HAP-1 (cell line): ENCODE measurements at regions not wholly inside any gene's neighbourhood (a gene's known extent, or its start where the extent isn't known, plus 50 kb on each side); places are given as distances from the start of the nearest gene placed in this dataset.
A peak's percentile ranks its signal among the peaks of the same experiment; 100 is the strongest.
"Not testable (repeated sequence)": the region's sequence is repeated elsewhere in the genome, so short reads cannot be mapped to it uniquely, and the experiment has no call there.

ENCODE experiments used
- DNase-seq, 2 experiments: peaks; one replicate each; pipeline ENCODE4 v3.0.0-alpha.2; 2016 to 2020; ENCODE audit warnings: low spot score in 2 of 2
- H3K27me3 ChIP-seq: fragments of 250-450 bp; sonication (Bioruptor Pico); 2 replicates; pipeline ENCODE4 v1.5.1; 2020; ENCODE audit warnings: low read depth, mild to moderate bottlenecking, moderate library complexity
- H3K36me3 ChIP-seq: fragments of 250-450 bp; sonication (Bioruptor Pico); replicated peaks from 2 replicates; pipeline ENCODE4 v1.5.1; 2020; ENCODE audit warnings: mild to moderate bottlenecking
- H3K4me1 ChIP-seq: fragments of 250-450 bp; sonication (Bioruptor Pico); 2 replicates; pipeline ENCODE4 v1.5.1; 2020; ENCODE audit warnings: mild to moderate bottlenecking
- H3K4me3 ChIP-seq: fragments of 250-450 bp; sonication (Bioruptor Pico); 2 replicates; pipeline ENCODE4 v1.5.1; 2020; ENCODE audit warnings: mild to moderate bottlenecking, moderate library complexity
- H3K9me3 ChIP-seq: fragments of 250-450 bp; sonication (Bioruptor Pico); 2 replicates; pipeline ENCODE4 v1.5.1; 2020; ENCODE audit warnings: mild to moderate bottlenecking, moderate library complexity
- in situ Hi-C: fragments of 300-500 bp; cut with MboI; formaldehyde crosslinking; loops from 3 replicates; pipeline ENCODE4 v1.14.3; 2020; ENCODE audit warnings: low sequenced_read_pairs, inconsistent platforms, mixed read lengths

DNA sequence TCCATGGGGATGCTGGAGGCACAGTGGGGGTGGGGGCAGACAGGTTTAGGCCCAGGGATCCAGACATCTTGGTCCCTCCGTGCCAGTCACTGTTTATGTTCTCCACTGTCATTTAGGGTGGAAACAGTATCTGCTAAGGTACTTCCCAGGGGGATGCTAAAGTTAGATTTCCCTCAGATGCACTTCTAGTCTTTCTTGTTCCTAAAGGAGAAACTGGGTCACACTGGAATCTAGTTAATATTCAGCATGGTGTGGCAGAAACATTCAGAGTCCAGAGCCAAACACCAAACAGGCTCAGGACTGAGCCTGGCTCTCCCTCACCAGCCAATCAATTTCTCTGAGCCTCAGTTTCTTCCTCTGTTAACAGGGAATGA, 83.4 kb upstream of the PLET1 start:
- Histone ChIP-seq H3K27me3 (no peaks in the 10 kb centered on the region), H3K36me3 (no peaks in the 10 kb centered on the region), H3K9me3 (no peaks in the 10 kb centered on the region), H3K4me1 (no peaks in the 10 kb centered on the region), H3K4me3 (no peak overlapping the region)
- in situ Hi-C loops = no loop called here
- no peak for DNase-seq

DNA sequence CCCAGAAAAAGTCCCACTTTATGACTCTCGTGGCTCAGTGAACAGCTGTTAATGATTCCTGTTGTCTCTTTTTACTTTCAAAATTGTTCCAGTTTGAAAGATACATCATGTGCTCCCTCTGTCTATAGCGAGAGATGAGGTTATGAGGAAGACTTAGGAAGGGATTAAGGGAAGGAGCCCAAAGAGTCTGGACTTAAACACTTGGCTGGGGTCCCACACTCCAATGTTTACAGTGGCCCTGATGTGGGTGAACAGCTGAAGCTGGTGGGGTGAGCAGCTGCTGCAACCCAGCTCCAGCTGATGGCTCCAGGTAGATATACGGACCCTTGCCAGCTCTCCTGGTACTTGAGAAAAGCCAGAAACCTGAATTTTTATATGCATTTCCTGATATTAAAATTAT, 84.5 kb upstream of the PLET1 start:
- Histone ChIP-seq H3K27me3 (no peaks in the 10 kb centered on the region), H3K36me3 (no peaks in the 10 kb centered on the region), H3K4me1 (no peaks in the 10 kb centered on the region), H3K4me3 (no peak overlapping the region), H3K9me3 (no peaks in the 10 kb centered on the region)
- no peak for DNase-seq
- in situ Hi-C loops = no loop called here

DNA sequence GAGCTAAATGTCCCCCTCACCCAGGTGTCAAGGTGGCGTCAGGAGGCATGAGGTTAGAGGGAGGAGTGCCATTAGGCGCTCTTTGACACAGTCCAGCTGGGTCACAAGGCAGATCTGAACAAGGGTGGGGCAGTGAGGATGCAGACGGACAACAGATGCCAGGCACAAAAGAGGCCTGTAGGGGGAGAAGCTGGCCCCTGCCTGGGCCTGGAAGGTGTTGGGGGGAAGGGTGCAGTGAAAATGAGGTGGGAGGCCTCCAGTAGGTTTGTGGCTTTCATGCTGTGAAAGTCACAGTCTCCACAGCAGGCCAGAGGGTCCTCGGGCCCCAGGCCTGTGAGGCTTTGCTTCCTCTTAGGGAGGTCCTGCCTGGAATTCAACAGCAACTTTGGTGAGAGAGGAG, 85.0 kb upstream of the PLET1 start:
- peak in 1 of 2 experiments; percentile 16 for DNase-seq
- H3K36me3 ChIP-seq = no peaks in the 10 kb centered on the region
- in situ Hi-C loops = no loop called here
- H3K4me1 ChIP-seq = no peaks in the 10 kb centered on the region
- no peaks in the 10 kb centered on the region for H3K27me3 ChIP-seq
- H3K9me3 ChIP-seq = no peaks in the 10 kb centered on the region
- no peak overlapping the region for H3K4me3 ChIP-seq

DNA sequence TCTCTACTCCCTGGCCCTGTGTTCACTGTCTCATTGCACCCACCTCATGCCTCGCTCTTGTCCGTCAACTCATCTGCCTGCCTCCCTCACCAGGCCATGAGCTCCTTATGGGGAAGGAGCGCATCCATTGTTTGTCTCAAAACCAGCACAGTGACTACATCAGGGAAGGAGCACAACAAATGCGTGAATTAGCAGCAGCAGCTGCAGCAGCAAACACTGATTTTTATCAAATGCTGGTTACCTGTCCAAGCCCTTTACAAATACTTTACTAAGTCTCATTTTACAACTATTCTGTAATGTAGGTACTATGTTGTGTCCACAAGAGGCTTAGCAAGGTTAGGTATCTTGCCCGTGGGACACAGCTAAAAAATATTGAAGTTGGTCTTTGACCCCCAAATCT, 85.9 kb upstream of the PLET1 start:
- no peaks in the 10 kb centered on the region for H3K36me3 ChIP-seq
- in situ Hi-C loops = no loop called here
- H3K4me1 ChIP-seq = no peaks in the 10 kb centered on the region
- H3K27me3 ChIP-seq = no peaks in the 10 kb centered on the region
- no peak for DNase-seq
- H3K9me3 ChIP-seq = no peaks in the 10 kb centered on the region
- H3K4me3 ChIP-seq = no peak overlapping the region

DNA sequence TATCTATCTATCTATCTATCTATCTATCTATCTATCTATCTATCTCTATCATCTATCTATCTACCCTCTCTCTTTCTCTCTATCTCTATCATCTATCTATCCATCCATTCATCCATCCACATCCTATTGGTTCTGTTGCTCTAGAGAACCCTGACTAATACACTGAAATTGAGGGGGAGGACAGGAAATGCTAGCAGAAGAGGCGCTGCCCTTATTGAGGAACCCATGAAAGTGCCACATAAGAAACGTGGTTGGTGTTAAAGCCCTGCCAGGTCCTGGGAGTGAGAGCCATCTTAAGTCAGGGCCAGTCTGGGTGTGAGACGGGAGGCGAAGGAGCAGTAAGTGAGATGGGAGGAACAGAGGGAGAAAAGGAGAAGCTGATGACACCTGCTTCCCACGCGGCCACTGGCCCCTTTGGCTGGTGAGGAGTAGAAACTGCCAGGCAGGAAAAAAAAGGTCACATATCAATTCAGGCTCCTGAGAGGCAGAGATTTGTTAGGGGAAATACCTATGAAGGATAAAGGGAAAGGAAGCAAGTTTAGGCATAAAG, 87.9 kb upstream of the PLET1 start:
- Histone ChIP-seq H3K36me3 (no peaks in the 10 kb centered on the region), H3K27me3 (no peaks in the 10 kb centered on the region), H3K9me3 (no peaks in the 10 kb centered on the region), H3K4me1 (no peaks in the 10 kb centered on the region), H3K4me3 (no peak overlapping the region)
- in situ Hi-C loops = no loop called here
- DNase-seq = no peak

DNA sequence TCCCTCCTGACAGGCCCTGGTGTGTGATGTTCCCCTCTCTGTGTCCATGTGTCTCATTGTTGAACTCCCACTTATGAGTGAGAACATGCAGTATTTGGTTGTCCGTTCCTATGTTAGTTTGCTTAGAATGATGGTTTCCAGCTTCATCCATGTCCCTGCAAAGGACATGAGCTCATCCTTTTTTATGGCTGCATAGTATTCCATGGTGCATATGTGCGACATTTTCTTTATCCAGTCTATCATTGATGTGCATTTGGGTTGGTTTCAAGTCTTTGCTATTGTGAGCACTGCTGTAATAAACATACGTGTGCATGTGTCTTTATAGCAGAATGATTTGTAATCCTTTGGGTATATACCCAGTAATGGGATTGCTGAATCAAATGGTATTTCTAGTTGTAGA, 90.8 kb upstream of the PLET1 start:
- H3K4me3 ChIP-seq, in situ Hi-C loops, H3K9me3 ChIP-seq, H3K36me3 ChIP-seq, H3K4me1 ChIP-seq, DNase-seq, H3K27me3 ChIP-seq: not testable (repeated sequence)

DNA sequence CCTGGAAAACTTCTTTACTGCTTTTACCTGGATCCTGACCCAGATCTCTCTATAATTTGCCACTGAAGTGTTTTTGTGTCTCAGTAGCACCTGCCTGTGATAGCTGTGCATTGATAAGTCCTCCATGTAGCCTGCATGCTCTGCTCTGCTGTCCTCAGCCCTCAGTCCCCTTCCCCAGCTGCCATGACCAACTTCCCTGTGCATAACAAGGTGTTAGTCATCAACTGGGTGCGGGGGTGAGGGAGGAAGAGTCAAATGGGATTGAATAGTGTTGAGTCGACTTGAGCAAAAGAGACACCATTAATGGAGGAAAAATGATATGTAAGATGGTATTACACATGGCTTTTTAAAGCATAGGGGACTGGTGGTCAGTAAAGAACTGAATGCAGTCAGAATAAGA, 92.2 kb upstream of the PLET1 start:
- Histone ChIP-seq H3K36me3 (no peaks in the 10 kb centered on the region), H3K4me1 (no peaks in the 10 kb centered on the region), H3K9me3 (no peaks in the 10 kb centered on the region), H3K27me3 (no peaks in the 10 kb centered on the region), H3K4me3 (no peak overlapping the region)
- in situ Hi-C loops = no loop called here
- no peak for DNase-seq

DNA sequence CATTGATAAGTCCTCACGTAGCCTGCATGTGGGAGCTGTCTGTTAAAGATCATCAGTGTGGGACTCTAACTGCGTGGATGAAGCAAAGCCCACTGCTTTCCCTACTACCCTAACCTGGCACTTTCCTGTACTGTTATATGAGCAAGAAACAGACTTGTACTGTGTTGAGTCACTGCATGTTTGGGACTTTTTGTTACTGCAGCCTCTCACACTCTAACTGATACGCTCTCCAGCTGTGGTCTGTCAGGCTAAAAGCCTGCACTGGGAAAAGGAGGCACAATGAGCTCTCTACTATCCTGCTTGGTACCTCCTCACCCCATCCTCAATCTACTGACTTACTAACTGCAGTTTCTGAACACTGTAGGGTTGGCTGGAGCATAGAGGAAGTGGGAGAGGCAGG, 93.7 kb upstream of the PLET1 start:
- no peaks in the 10 kb centered on the region for H3K36me3 ChIP-seq
- no peaks in the 10 kb centered on the region for H3K27me3 ChIP-seq
- DNase-seq = no peak
- in situ Hi-C loops = no loop called here
- H3K9me3 ChIP-seq = no peaks in the 10 kb centered on the region
- no peaks in the 10 kb centered on the region for H3K4me1 ChIP-seq
- no peak overlapping the region for H3K4me3 ChIP-seq

DNA sequence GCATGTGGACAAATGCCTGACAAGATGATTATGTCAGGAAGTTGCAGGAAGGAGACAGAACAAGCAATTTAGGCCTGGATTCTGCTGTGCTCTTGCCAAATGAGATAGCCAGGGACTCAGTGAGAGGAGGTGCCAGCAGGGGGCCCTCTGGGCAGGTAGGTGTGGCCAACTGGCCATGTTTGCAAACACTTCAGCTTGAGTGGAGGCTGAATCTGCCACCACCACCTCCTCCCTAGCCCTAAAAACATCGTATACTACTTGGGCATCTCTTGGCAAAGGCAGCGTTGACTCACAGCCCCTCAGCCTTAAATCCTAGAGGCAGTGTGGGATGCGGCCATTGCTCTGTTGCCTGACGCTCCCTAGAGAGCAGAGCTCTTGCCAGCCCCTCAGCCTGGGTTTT, 95.1 kb upstream of the PLET1 start:
- in situ Hi-C loops = no loop called here
- Histone ChIP-seq H3K4me1 (no peaks in the 10 kb centered on the region), H3K36me3 (no peaks in the 10 kb centered on the region), H3K27me3 (no peaks in the 10 kb centered on the region), H3K9me3 (no peaks in the 10 kb centered on the region), H3K4me3 (no peak overlapping the region)
- peak in 1 of 2 experiments; percentile 33 for DNase-seq

DNA sequence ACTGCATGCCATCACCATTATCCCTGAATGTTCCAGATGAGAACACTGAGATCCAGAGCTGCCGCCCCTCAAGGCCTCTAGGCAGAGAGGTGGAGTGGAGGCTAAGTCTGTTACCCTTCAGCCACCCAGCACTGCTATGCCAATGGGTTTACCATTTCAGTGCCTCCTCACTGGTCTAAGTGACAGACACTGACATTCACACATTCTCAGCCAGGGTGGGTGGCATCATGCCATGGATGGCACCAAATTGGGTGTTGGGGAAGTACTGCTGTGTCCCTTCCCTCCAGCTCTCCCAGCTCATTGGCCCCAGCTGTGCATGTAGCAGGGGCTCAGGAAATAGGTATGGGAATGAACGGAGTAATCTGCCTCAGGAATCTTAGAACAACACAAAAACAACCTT, 96.8 kb upstream of the PLET1 start:
- no peak overlapping the region for H3K4me3 ChIP-seq
- in situ Hi-C loops = no loop called here
- no peaks in the 10 kb centered on the region for H3K4me1 ChIP-seq
- no peaks in the 10 kb centered on the region for H3K9me3 ChIP-seq
- DNase-seq = no peak
- H3K27me3 ChIP-seq = no peaks in the 10 kb centered on the region
- H3K36me3 ChIP-seq = no peaks in the 10 kb centered on the region

DNA sequence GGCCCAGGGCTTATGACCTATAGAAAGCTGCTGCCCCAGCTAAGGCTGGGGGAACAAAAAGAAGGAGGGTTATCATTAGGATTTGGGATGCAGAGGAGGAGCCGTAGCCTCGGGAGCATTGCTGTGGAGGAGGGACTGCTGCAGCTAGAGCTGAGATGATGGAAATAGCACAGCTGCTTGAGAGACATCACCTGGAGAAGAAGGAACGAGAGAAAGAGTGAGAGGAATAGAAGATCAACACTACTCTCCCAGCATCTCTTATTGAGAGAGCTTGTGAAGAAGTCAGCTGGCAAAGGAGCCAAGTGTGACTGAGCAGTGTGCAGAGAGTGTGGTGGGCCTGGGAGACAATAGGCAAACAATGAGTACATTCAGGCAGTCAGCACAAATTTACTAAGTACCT, 100.7 kb upstream of the PLET1 start:
- Histone ChIP-seq H3K27me3 (no peaks in the 10 kb centered on the region), H3K4me3 (no peak overlapping the region), H3K36me3 (no peaks in the 10 kb centered on the region), H3K4me1 (no peaks in the 10 kb centered on the region), H3K9me3 (no peaks in the 10 kb centered on the region)
- DNase-seq = no peak
- in situ Hi-C loops = no loop called here

DNA sequence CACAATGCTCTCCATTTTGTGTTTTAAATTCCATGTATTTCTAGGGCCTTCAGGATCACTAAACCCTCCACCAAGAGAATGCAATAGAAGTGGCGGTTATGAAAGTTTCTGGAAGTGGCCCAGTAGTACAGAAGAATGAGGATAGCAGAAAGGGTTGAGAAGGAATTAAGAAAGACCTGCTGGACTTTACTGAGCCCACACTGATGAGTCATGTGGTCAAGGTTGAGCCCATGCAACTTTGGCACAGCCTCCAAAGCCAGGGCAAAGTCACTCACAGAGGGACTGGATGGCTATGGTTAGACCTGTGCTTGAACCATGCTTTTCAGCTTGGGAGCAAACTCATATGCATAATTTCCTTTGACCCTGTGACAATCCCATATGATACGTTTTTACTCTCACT, 102.9 kb upstream of the PLET1 start:
- Histone ChIP-seq H3K27me3 (no peaks in the 10 kb centered on the region), H3K4me3 (no peak overlapping the region), H3K36me3 (no peaks in the 10 kb centered on the region), H3K4me1 (no peaks in the 10 kb centered on the region), H3K9me3 (no peaks in the 10 kb centered on the region)
- no peak for DNase-seq
- in situ Hi-C loops = no loop called here

DNA sequence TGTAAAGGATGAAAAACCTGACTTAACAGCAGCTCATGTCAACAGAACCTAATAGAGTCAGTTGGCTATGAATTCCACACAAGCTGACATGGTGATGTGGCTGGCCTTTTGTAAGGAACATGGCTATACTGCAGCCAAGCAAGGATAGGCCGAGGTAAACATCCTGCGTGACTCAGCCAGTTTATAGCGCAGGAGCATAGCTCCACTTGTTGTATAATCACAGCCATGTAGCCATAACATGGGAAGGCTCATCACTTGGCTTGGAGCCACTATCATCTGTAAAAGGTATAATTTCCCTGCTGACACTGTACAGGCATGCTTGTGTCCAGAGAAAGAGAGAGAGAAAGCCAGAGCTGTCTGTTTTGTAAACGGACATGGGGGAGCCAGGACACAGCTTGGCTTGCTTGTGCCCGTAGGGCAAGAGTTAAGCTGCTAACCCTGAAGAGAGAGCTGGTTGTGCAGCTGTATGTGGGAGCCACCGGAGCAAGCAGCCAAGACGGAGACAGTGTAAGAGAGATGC, 104.4 kb upstream of the PLET1 start:
- Histone ChIP-seq H3K36me3 (no peaks in the 10 kb centered on the region), H3K9me3 (no peaks in the 10 kb centered on the region), H3K4me1 (no peaks in the 10 kb centered on the region), H3K4me3 (no peak overlapping the region), H3K27me3 (no peaks in the 10 kb centered on the region)
- in situ Hi-C loops = no loop called here
- no peak for DNase-seq

DNA sequence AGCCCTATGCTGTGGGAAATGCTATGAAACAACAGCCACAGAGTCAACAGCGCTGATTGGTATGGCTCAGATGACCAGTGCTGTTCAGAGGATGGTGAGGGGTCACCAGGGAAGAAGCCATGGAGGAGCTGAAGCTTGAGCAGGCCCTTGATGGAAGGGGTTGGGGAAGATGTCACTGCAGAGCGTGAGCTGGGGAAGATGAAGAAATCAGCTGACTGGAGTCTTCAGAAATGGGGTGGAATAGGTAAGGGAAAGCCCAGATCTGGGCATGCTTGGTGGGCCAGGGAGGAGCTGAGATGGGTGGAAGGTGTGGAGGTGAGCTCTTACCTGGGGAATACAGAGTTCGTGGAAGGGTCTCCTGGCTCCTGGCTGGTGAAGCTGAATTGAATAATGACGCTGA, 105.4 kb upstream of the PLET1 start:
- DNase-seq = no peak
- H3K36me3 ChIP-seq = no peaks in the 10 kb centered on the region
- in situ Hi-C loops = no loop called here
- H3K27me3 ChIP-seq = no peaks in the 10 kb centered on the region
- H3K4me3 ChIP-seq = no peak overlapping the region
- no peaks in the 10 kb centered on the region for H3K9me3 ChIP-seq
- no peaks in the 10 kb centered on the region for H3K4me1 ChIP-seq

DNA sequence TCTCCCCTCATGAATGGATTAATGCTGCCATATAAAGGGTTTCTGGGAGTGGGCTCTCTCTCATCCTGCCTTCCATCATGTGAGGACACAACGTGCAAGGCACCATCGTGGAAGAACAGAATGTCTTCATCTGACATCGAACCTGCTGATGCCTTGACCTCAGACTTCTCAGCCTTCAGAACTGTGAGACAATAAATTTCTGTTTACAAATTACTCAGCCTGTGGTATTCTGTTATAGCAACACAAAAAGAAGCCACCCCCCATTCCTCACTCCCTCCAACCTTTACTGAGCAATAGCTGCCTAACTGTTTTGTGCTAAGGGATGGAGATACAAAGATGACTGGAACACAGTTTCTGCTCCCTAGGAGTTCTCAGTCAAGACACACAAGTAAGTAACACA, 106.1 kb upstream of the PLET1 start:
- H3K36me3 ChIP-seq = no peaks in the 10 kb centered on the region
- no peaks in the 10 kb centered on the region for H3K27me3 ChIP-seq
- no peaks in the 10 kb centered on the region for H3K9me3 ChIP-seq
- in situ Hi-C loops = no loop called here
- no peak for DNase-seq
- H3K4me1 ChIP-seq = no peaks in the 10 kb centered on the region
- H3K4me3 ChIP-seq = no peak overlapping the region
